ENCODE measurements at regions not wholly inside any gene's neighbourhood (a gene's known extent, or its start where the extent isn't known, plus 50 kb on each side); places are given as distances from the start of the nearest gene placed in this dataset.

- no peak for DNase-seq
Observed at GRCh38 chr3:120544361-120544760, 51.8 kb upstream of the NDUFB4 start.

GRCh38 chr3:120536642-120537041 is 59.5 kb upstream of the NDUFB4 start:
- DNase-seq: no peak

- no peak for DNase-seq
Observed at GRCh38 chr3:120532969-120533368, 63.2 kb upstream of the NDUFB4 start.

- DNase-seq: no peak
Observed at GRCh38 chr3:120528163-120528562, 68.0 kb upstream of the NDUFB4 start.

- no peak for DNase-seq
Observed at GRCh38 chr3:120526011-120526870, 69.9 kb upstream of the NDUFB4 start.

GRCh38 chr3:120524171-120524923 is 71.8 kb upstream of the NDUFB4 start:
- no peak for DNase-seq

GRCh38 chr3:120516136-120516535 is 65.3 kb upstream of the FSTL1 start:
- DNase-seq: no peak

GRCh38 chr3:120512655-120513054 is 61.9 kb upstream of the FSTL1 start:
- no peak for DNase-seq

- peak; percentile 21 for DNase-seq
Observed at GRCh38 chr3:120506828-120507774, 56.3 kb upstream of the FSTL1 start.

GRCh38 chr3:120506076-120506827 is 55.5 kb upstream of the FSTL1 start:
- DNase-seq: no peak

GRCh38 chr3:120503727-120504616 is 53.2 kb upstream of the FSTL1 start:
- no peak for DNase-seq

- no peak for DNase-seq
Observed at GRCh38 chr3:120502116-120502515, 51.3 kb upstream of the FSTL1 start.
